BJ (cell line): ENCODE measurements at regions not wholly inside any gene's neighbourhood (a gene's known extent, or its start where the extent isn't known, plus 50 kb on each side); places are given as distances from the start of the nearest gene placed in this dataset.
"Not testable (repeated sequence)": the region's sequence is repeated elsewhere in the genome, so short reads cannot be mapped to it uniquely, and the experiment has no call there.

Experiments used
- CTCF ChIA-PET: fragments of 350-600 bp; formaldehyde crosslinking; extraction: SDS; loops from one replicate; lab custom pipeline; 2021; ENCODE audit warnings: antibody characterized with exemption, inconsistent platforms; lab: Yijun Ruan, JAX
- POLR2A ChIA-PET: fragments of 300-600 bp; sonication (Branson Sonifier 250); formaldehyde crosslinking; extraction: SDS; loops from one replicate; lab custom pipeline; 2021; ENCODE audit warnings: antibody characterized with exemption; lab: Charles Lee
- DNase-seq: peaks from one replicate; pipeline ENCODE4 v3.0.0-alpha.2; 2011; ENCODE audit warnings: low read depth
- H3K27me3 ChIP-seq: 2 replicates; pipeline ENCODE4 v1.6.0; 2011; ENCODE audit warnings: low read length; ENCODE audit not compliant: control insufficient read depth, insufficient read depth
- H3K36me3 ChIP-seq: 2 replicates; pipeline ENCODE4 v1.5.1; 2011; ENCODE audit warnings: low read length; ENCODE audit not compliant: control insufficient read depth, insufficient read depth
- H3K4me3 ChIP-seq: 2 replicates; pipeline ENCODE4 v1.5.1; 2011; ENCODE audit warnings: low read depth, mild to moderate bottlenecking, control low read depth, low read length
- CTCF ChIP-seq: IDR thresholded peaks from 2 replicates; pipeline ENCODE4 v1.5.1; 2011; ENCODE audit warnings: low read depth, mild to moderate bottlenecking, control low read depth, inconsistent platforms, low read length, moderate library complexity; ENCODE audit not compliant: insufficient read depth

DNA sequence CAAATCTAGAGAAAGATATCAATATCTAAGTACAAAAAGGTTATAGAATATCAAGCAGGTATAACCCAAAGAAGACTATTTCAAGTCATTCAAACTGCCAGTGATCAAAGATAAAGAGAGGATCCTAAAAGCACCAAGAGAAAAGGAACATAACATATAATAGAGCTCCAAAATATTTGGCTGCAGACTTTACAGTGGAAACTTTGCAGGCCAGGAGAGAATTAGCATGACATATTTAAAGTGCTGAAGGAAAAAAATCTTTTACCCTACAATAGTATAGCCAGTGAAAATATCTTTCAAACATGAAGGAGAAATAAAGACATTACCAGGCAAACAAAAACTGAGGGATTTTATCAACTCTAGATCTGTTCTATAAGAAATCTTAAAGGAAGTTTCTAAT lies 254.3 kb upstream of the ARHGEF26 start:
- H3K4me3 ChIP-seq = no peak overlapping the region
- H3K27me3 ChIP-seq = no peaks in the 10 kb centered on the region
- H3K36me3 ChIP-seq = no peaks in the 10 kb centered on the region
- POLR2A ChIA-PET = no interaction called here
- no peak for DNase-seq
- no peak for TF ChIP-seq CTCF
- CTCF ChIA-PET = no interaction called here

- POLR2A ChIA-PET, H3K4me3 ChIP-seq, CTCF ChIA-PET, DNase-seq, H3K27me3 ChIP-seq, H3K36me3 ChIP-seq: not testable (repeated sequence)
These were observed 246.8 kb upstream of the ARHGEF26 start for GRCh38 chr3:153874348-153874747.

- Histone ChIP-seq H3K36me3 (no peaks in the 10 kb centered on the region), H3K4me3 (no peak overlapping the region), H3K27me3 (no peaks in the 10 kb centered on the region)
- ChIA-PET POLR2A (no interaction called here), CTCF (no interaction called here)
- no peak for TF ChIP-seq CTCF
- DNase-seq = no peak
These were observed 240.7 kb upstream of the ARHGEF26 start for GRCh38 chr3:153880493-153880892.

GRCh38 chr3:153881201-153881600 lies 240.0 kb upstream of the ARHGEF26 start:
- CTCF ChIA-PET = no interaction called here
- no peaks in the 10 kb centered on the region for H3K27me3 ChIP-seq
- DNase-seq = no peak
- no peak overlapping the region for H3K4me3 ChIP-seq
- no peaks in the 10 kb centered on the region for H3K36me3 ChIP-seq
- POLR2A ChIA-PET = no interaction called here
- no peak for TF ChIP-seq CTCF

- H3K27me3 ChIP-seq = no peaks in the 10 kb centered on the region
- DNase-seq = no peak
- no peak for TF ChIP-seq CTCF
- POLR2A ChIA-PET = no interaction called here
- H3K36me3 ChIP-seq = no peaks in the 10 kb centered on the region
- CTCF ChIA-PET = no interaction called here
- H3K4me3 ChIP-seq = no peak overlapping the region
These were observed 235.8 kb upstream of the ARHGEF26 start for GRCh38 chr3:153885359-153885758.

DNA sequence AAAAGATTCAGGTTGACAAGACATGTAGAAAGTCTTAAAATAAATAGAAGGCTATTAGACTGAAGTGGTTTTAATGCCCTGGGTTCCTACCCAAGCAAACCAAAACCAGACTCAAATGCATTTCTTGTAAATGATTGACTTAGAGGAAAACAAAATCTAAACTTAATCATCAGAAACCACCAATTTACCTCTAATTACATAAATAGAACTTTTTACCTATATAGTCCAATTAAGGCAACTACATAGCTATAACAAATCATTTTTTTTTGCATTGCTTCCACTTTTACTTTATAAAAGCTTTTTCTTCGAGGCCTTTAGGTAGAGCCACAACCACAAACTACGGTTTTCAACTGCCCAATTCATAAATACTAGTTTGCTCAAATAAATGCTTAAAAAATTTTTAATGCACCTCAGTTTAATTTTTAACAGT lies 231.3 kb upstream of the ARHGEF26 start:
- POLR2A ChIA-PET = no interaction called here
- no peak overlapping the region for H3K4me3 ChIP-seq
- no peak for TF ChIP-seq CTCF
- no peak for DNase-seq
- H3K27me3 ChIP-seq = no peaks in the 10 kb centered on the region
- no peaks in the 10 kb centered on the region for H3K36me3 ChIP-seq
- CTCF ChIA-PET = no interaction called here
